Activated naive CD8-positive, alpha-beta T cell treated with anti-CD3 and anti-CD28 coated beads, Interleukin-2, amount 50 U/mL, for 24 hours (primary cell): ENCODE measurements at regions not wholly inside any gene's neighbourhood (a gene's known extent, or its start where the extent isn't known, plus 50 kb on each side); places are given as distances from the start of the nearest gene placed in this dataset.

Source experiments
- ATAC-seq: fragments of 150-1000 bp; cut with Tn5 transposase; one replicate; pipeline ENCODE4 v1.10.0; 2021
- DNase-seq: peaks from one replicate; pipeline ENCODE4 v3.0.0; 2021
- H3K27ac Mint-ChIP-seq: one replicate; pipeline ENCODE4 v1.8.0; 2021; ENCODE audit warnings: mild to moderate bottlenecking, mixed read lengths
- H3K27me3 Mint-ChIP-seq: one replicate; pipeline ENCODE4 v1.8.0; 2021; ENCODE audit warnings: mixed read lengths
- H3K36me3 Mint-ChIP-seq: one replicate; pipeline ENCODE4 v1.8.0; 2021; ENCODE audit warnings: low read depth, mixed read lengths
- H3K4me1 Mint-ChIP-seq: one replicate; pipeline ENCODE4 v1.8.0; 2021; ENCODE audit warnings: mixed read lengths
- H3K4me3 Mint-ChIP-seq: one replicate; pipeline ENCODE4 v1.8.0; 2021; ENCODE audit warnings: mild to moderate bottlenecking, moderate library complexity, mixed read lengths
- H3K9me3 Mint-ChIP-seq: one replicate; pipeline ENCODE4 v1.8.0; 2021; ENCODE audit warnings: mixed read lengths

DNA sequence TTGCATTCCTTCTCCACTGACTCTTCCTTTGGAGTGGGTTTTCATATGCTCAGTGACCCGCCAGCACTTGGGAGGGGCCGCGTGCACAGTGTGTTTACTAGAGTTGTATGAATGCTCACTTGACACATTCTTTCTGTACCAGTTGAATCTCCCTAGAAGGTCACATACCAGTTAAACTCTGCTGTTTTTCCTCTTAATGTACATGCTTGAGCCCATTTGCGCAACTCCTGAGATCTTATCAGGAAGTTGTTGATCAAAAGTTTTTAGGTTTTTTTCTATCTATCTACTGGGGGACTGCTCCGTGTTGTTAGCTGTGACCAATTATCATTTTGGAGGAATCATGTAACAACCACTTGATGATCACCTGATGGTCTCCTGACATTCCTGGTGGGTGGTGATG is 392.7 kb downstream of the CDH9 start:
- no peak for ATAC-seq
- DNase-seq, result no peak
- Mint-ChIP-seq H3K4me3 (no peak overlapping the region), H3K9me3 (peaks cover 39% of the 10 kb centered on the region), H3K36me3 (no peaks in the 10 kb centered on the region), H3K27me3 (no peaks in the 10 kb centered on the region), H3K27ac (no peak overlapping the region), H3K4me1 (no peaks in the 10 kb centered on the region)

DNA sequence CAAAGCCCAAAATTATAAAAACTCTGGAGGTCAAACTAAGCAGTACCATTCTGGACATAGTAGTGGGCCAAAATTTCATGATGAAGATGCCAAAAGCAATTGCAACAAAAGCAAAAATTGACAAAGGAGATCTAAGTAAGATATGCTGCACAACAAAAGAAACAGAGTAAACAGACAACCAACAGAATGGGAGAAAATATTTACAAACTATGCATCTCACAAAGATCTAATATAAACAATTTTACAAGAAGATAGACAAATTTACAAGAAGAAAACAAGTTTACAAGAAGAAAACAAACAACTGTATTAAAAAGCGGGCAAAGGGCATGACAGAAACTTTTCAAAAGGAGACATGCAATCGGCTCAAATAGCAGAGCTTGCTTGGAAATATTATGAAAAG is 396.9 kb downstream of the CDH9 start:
- Mint-ChIP-seq H3K27ac (no peak overlapping the region), H3K27me3 (no peaks in the 10 kb centered on the region), H3K4me1 (no peaks in the 10 kb centered on the region), H3K9me3 (peaks cover 44% of the 10 kb centered on the region), H3K4me3 (no peak overlapping the region), H3K36me3 (no peaks in the 10 kb centered on the region)
- no peak for DNase-seq
- ATAC-seq, result no peak

DNA sequence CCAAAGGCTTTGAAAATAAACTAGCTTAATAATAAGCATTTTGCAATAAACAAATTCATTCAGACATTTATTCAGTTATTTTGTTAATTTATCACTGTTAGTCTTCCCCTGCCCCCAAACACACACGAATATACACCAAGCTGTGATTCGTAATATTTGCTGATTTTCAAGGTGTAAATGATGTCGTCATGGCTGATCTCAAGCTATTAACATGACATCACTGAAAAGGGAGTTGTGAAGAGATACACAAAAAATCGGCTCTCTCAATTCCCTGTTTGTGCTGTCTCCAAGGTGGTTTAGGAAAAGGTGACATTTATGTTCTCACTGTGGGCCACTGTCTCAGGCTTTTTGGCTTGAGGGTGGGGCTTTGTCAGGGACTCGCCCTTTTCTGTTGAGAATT is 413.3 kb downstream of the CDH9 start:
- Mint-ChIP-seq H3K9me3 (no peaks in the 10 kb centered on the region), H3K4me1 (no peaks in the 10 kb centered on the region), H3K36me3 (no peaks in the 10 kb centered on the region), H3K27ac (no peak overlapping the region), H3K27me3 (no peaks in the 10 kb centered on the region), H3K4me3 (no peak overlapping the region)
- DNase-seq (no peak), ATAC-seq (no peak)

GRCh38 chr5:26622947-26623346 is 415.4 kb downstream of the CDH9 start:
- no peaks in the 10 kb centered on the region for H3K36me3 Mint-ChIP-seq
- no peak overlapping the region for H3K4me3 Mint-ChIP-seq
- H3K4me1 Mint-ChIP-seq, result no peaks in the 10 kb centered on the region
- ATAC-seq (no peak), DNase-seq (no peak)
- H3K27ac Mint-ChIP-seq, result no peak overlapping the region
- no peaks in the 10 kb centered on the region for H3K9me3 Mint-ChIP-seq
- H3K27me3 Mint-ChIP-seq, result no peaks in the 10 kb centered on the region

GRCh38 chr5:26610577-26610976 is 427.8 kb downstream of the CDH9 start:
- DNase-seq (no peak), ATAC-seq (no peak)
- no peak overlapping the region for H3K4me3 Mint-ChIP-seq
- no peaks in the 10 kb centered on the region for H3K36me3 Mint-ChIP-seq
- H3K27me3 Mint-ChIP-seq, result no peaks in the 10 kb centered on the region
- peaks cover 16% of the 10 kb centered on the region for H3K9me3 Mint-ChIP-seq
- no peaks in the 10 kb centered on the region for H3K4me1 Mint-ChIP-seq
- no peak overlapping the region for H3K27ac Mint-ChIP-seq

GRCh38 chr5:26601563-26601962 is 436.8 kb downstream of the CDH9 start:
- Mint-ChIP-seq H3K9me3 (peaks cover 26% of the 10 kb centered on the region), H3K36me3 (no peaks in the 10 kb centered on the region), H3K27me3 (no peaks in the 10 kb centered on the region), H3K4me1 (no peaks in the 10 kb centered on the region), H3K4me3 (no peak overlapping the region), H3K27ac (no peak overlapping the region)
- DNase-seq (no peak), ATAC-seq (no peak)

GRCh38 chr5:26582350-26583045 is 455.9 kb downstream of the CDH9 start:
- Mint-ChIP-seq H3K27ac (no peak overlapping the region), H3K4me1 (no peaks in the 10 kb centered on the region), H3K9me3 (peaks cover 14% of the 10 kb centered on the region), H3K27me3 (no peaks in the 10 kb centered on the region), H3K36me3 (no peaks in the 10 kb centered on the region), H3K4me3 (no peak overlapping the region)
- DNase-seq (no peak), ATAC-seq (no peak)

- DNase-seq (no peak), ATAC-seq (no peak)
- H3K4me3 Mint-ChIP-seq, result no peak overlapping the region
- no peaks in the 10 kb centered on the region for H3K4me1 Mint-ChIP-seq
- no peaks in the 10 kb centered on the region for H3K27me3 Mint-ChIP-seq
- no peaks in the 10 kb centered on the region for H3K36me3 Mint-ChIP-seq
- no peak overlapping the region for H3K27ac Mint-ChIP-seq
- H3K9me3 Mint-ChIP-seq, result peaks cover 9% of the 10 kb centered on the region
Measured at GRCh38 chr5:26579712-26580111, 458.7 kb downstream of the CDH9 start.

- H3K9me3 Mint-ChIP-seq, result peaks cover 9% of the 10 kb centered on the region
- no peaks in the 10 kb centered on the region for H3K36me3 Mint-ChIP-seq
- no peaks in the 10 kb centered on the region for H3K27me3 Mint-ChIP-seq
- ATAC-seq, result no peak
- H3K27ac Mint-ChIP-seq, result no peak overlapping the region
- no peak for DNase-seq
- no peak overlapping the region for H3K4me3 Mint-ChIP-seq
- H3K4me1 Mint-ChIP-seq, result no peaks in the 10 kb centered on the region
Measured at GRCh38 chr5:26578002-26578401, 460.4 kb downstream of the CDH9 start.

- H3K4me3 Mint-ChIP-seq, result no peak overlapping the region
- DNase-seq (no peak), ATAC-seq (no peak)
- H3K27ac Mint-ChIP-seq, result no peak overlapping the region
- H3K4me1 Mint-ChIP-seq, result no peaks in the 10 kb centered on the region
- peaks cover 11% of the 10 kb centered on the region for H3K9me3 Mint-ChIP-seq
- no peaks in the 10 kb centered on the region for H3K36me3 Mint-ChIP-seq
- H3K27me3 Mint-ChIP-seq, result no peaks in the 10 kb centered on the region
Measured at GRCh38 chr5:26572480-26572879, 465.9 kb downstream of the CDH9 start.

DNA sequence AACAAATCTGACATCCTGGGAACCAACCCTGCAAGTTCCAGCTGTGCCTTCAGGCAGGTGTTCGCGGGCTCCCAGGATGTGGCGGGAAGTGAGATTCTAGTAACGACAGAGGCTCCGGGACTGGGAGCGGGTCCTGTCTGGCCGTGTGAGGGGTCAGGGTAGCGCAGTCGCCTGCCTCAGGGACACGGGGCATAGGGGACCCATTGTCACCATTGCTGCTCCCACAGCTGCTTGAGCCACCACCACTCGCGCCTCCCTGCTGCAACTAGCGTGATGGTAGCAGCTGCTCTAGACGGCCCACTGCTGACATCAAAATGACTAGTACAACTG is 468.5 kb downstream of the CDH9 start:
- H3K4me3 Mint-ChIP-seq, result no peak overlapping the region

GRCh38 chr5:26569241-26569928 is 469.0 kb downstream of the CDH9 start:
- no peak overlapping the region for H3K4me3 Mint-ChIP-seq
- DNase-seq (no peak), ATAC-seq (no peak)
- peaks cover 15% of the 10 kb centered on the region for H3K9me3 Mint-ChIP-seq
- no peaks in the 10 kb centered on the region for H3K4me1 Mint-ChIP-seq
- no peaks in the 10 kb centered on the region for H3K36me3 Mint-ChIP-seq
- H3K27me3 Mint-ChIP-seq, result no peaks in the 10 kb centered on the region
- no peak overlapping the region for H3K27ac Mint-ChIP-seq

More for the DNA sequence above, 468.5 kb downstream of the CDH9 start:
- Mint-ChIP-seq H3K27me3 (no peaks in the 10 kb centered on the region), H3K4me1 (no peaks in the 10 kb centered on the region), H3K36me3 (no peaks in the 10 kb centered on the region), H3K27ac (no peak overlapping the region), H3K9me3 (peaks cover 15% of the 10 kb centered on the region)
- ATAC-seq, result no peak
- DNase-seq, result no peak

DNA sequence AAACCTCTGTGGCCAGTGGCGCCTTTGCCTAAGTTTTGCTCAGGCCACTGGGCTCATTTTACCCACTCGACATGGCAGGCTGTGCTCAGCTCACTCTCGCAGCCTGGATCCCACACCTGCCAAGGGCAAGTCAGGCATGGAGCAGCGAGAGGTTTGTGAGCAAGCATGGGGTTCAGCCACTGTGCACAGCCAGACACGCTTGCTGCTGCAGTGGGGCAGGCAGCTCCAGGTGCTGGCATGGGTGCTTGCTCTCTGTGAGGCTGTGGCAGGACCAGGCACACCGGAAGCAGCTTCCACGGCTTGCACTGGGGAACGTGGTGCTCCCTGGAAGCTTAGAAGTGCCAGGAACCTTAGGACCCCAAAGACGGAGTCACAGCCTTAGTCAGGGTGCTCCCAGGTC is 470.1 kb downstream of the CDH9 start:
- DNase-seq (no peak), ATAC-seq (no peak)
- Mint-ChIP-seq H3K9me3 (peaks cover 15% of the 10 kb centered on the region), H3K27ac (no peak overlapping the region), H3K36me3 (no peaks in the 10 kb centered on the region), H3K4me3 (no peak overlapping the region), H3K4me1 (no peaks in the 10 kb centered on the region), H3K27me3 (no peaks in the 10 kb centered on the region)

GRCh38 chr5:26563979-26564378 is 474.4 kb downstream of the CDH9 start:
- Mint-ChIP-seq H3K4me1 (no peaks in the 10 kb centered on the region), H3K36me3 (no peaks in the 10 kb centered on the region)

GRCh38 chr5:26553079-26553478 is 485.3 kb downstream of the CDH9 start:
- ATAC-seq, result no peak
- H3K4me1 Mint-ChIP-seq, result no peaks in the 10 kb centered on the region
- DNase-seq, result no peak

More at GRCh38 chr5:26563979-26564378, 474.4 kb downstream of the CDH9 start:
- Mint-ChIP-seq H3K27ac (no peak overlapping the region), H3K4me3 (no peak overlapping the region), H3K27me3 (no peaks in the 10 kb centered on the region), H3K9me3 (peaks cover 22% of the 10 kb centered on the region)
- DNase-seq (no peak), ATAC-seq (no peak)

More at GRCh38 chr5:26553079-26553478, 485.3 kb downstream of the CDH9 start:
- Mint-ChIP-seq H3K36me3 (no peaks in the 10 kb centered on the region), H3K27ac (no peak overlapping the region), H3K27me3 (no peaks in the 10 kb centered on the region), H3K9me3 (peaks cover 28% of the 10 kb centered on the region), H3K4me3 (no peak overlapping the region)
